ENCODE measurements at regions not wholly inside any gene's neighbourhood (a gene's known extent, or its start where the extent isn't known, plus 50 kb on each side); places are given as distances from the start of the nearest gene placed in this dataset.

- Mint-ChIP-seq H3K36me3 (no peaks in the 10 kb centered on the region), H3K4me3 (no peak overlapping the region), H3K4me1 (no peaks in the 10 kb centered on the region), H3K9me3 (no peaks in the 10 kb centered on the region), H3K27ac (no peak overlapping the region), H3K27me3 (no peaks in the 10 kb centered on the region)
- POLR2A ChIA-PET = no interaction called here
- no peak for DNase-seq
- no peak for ATAC-seq (ENCODE audit: low read depth)
Measured at GRCh38 chr11:26777372-26777808, 55.5 kb upstream of the SLC5A12 start.

GRCh38 chr11:26778000-26778757 is 56.3 kb upstream of the SLC5A12 start:
- H3K4me1 Mint-ChIP-seq = no peaks in the 10 kb centered on the region
- H3K27ac Mint-ChIP-seq = no peak overlapping the region
- no peaks in the 10 kb centered on the region for H3K36me3 Mint-ChIP-seq
- no peaks in the 10 kb centered on the region for H3K9me3 Mint-ChIP-seq
- DNase-seq (no peak), ATAC-seq (ENCODE audit: low read depth) (no peak)
- no peak overlapping the region for H3K4me3 Mint-ChIP-seq
- POLR2A ChIA-PET = no interaction called here
- H3K27me3 Mint-ChIP-seq = no peaks in the 10 kb centered on the region

GRCh38 chr11:26779074-26779865 is 57.4 kb upstream of the SLC5A12 start:
- Mint-ChIP-seq H3K27me3 (no peaks in the 10 kb centered on the region), H3K4me3 (no peak overlapping the region), H3K4me1 (no peaks in the 10 kb centered on the region), H3K9me3 (peaks cover 4% of the 10 kb centered on the region), H3K36me3 (no peaks in the 10 kb centered on the region), H3K27ac (no peak overlapping the region)
- POLR2A ChIA-PET = no interaction called here
- DNase-seq (no peak), ATAC-seq (ENCODE audit: low read depth) (no peak)

DNA sequence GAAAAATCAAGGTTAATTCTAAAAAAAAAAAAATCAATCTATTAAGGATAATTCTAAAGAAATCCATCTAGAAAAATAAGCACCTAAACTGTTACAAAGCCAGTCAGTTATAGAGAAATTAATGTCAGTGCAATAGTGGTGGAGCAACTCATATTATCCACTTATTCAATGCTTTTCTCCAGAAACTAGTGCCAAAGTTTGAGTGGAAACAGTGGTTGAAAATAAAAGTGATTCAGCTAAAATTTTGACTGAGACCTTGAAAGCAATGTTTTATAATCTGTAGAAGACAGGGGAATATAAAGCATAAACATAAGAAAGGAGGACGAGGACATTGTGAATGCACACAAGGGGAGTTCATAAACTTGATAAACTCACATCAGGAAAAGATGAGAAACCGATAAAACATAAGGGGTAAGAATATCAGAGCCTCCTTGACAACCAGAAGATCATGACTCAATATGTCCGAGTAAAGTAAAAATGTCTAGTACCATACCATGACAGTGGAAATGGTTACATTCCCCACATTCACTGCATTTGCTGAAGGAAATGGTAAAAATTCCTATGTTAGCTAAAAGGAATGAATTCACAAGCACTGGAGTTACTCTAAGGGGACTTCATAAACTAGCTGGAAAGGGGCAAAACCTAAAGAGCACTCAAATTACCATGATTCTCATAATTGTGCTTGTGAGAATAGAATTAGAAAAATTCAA is 58.7 kb upstream of the SLC5A12 start:
- no peak overlapping the region for H3K4me3 Mint-ChIP-seq
- H3K36me3 Mint-ChIP-seq = no peaks in the 10 kb centered on the region
- no peak overlapping the region for H3K27ac Mint-ChIP-seq
- POLR2A ChIA-PET = no interaction called here
- no peak for DNase-seq
- H3K4me1 Mint-ChIP-seq = no peaks in the 10 kb centered on the region
- peaks cover 7% of the 10 kb centered on the region for H3K9me3 Mint-ChIP-seq
- no peak for ATAC-seq (ENCODE audit: low read depth)
- H3K27me3 Mint-ChIP-seq = no peaks in the 10 kb centered on the region

GRCh38 chr11:26782220-26782965 is 60.5 kb upstream of the SLC5A12 start:
- no peak overlapping the region for H3K27ac Mint-ChIP-seq
- no peak for ATAC-seq (ENCODE audit: low read depth)
- peaks cover 7% of the 10 kb centered on the region for H3K9me3 Mint-ChIP-seq
- no peak overlapping the region for H3K4me3 Mint-ChIP-seq
- no peak for DNase-seq
- H3K36me3 Mint-ChIP-seq = no peaks in the 10 kb centered on the region
- H3K4me1 Mint-ChIP-seq = no peaks in the 10 kb centered on the region
- no peaks in the 10 kb centered on the region for H3K27me3 Mint-ChIP-seq
- POLR2A ChIA-PET = no interaction called here

DNA sequence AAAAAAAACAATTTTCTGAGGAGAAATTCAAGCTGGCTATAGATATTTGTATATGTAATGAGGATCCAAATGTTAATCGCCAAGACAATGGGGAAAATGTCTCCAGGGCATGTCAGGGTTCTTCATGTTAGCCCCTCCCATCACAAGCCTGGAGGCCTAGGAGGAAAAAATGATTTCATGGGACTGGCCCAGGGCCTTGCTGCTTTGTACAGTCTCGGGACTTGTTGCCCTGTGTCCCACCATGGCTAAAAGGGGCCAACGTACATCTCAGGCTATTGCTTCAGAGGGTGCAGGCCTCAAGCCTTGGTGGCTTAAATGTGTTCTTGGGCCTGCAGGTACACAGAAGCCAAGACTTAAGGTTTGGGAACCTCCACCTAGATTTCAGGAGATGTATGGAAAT is 62.1 kb upstream of the SLC5A12 start:
- H3K9me3 Mint-ChIP-seq = peaks cover 7% of the 10 kb centered on the region
- no peaks in the 10 kb centered on the region for H3K4me1 Mint-ChIP-seq
- H3K36me3 Mint-ChIP-seq = no peaks in the 10 kb centered on the region
- DNase-seq (no peak), ATAC-seq (ENCODE audit: low read depth) (no peak)
- H3K4me3 Mint-ChIP-seq = no peak overlapping the region
- H3K27me3 Mint-ChIP-seq = no peaks in the 10 kb centered on the region
- no peak overlapping the region for H3K27ac Mint-ChIP-seq
- POLR2A ChIA-PET = no interaction called here

DNA sequence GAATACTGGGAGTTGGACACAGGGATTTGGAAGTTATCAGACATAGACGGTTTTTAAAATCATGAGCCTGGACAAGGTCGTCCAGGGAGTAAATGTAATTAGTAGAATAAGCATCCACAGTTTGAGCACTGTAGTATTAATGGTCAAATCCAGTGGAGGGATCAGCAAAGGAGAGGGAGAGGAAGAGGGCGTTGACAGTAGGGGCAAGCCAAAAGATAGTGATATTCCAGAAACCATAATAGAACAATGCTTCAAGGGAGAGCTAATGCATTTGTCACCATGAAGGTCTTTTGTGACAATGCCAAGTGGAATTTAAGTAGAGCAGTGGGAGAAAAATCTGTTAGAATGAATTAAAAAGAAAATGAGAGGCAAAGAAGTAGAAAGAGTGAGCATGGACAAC is 68.9 kb upstream of the SLC5A12 start:
- Mint-ChIP-seq H3K4me1 (no peaks in the 10 kb centered on the region), H3K4me3 (no peak overlapping the region), H3K27me3 (no peaks in the 10 kb centered on the region), H3K36me3 (no peaks in the 10 kb centered on the region), H3K9me3 (no peaks in the 10 kb centered on the region), H3K27ac (no peak overlapping the region)
- ATAC-seq (ENCODE audit: low read depth) = no peak
- DNase-seq = no peak
- POLR2A ChIA-PET = no interaction called here

GRCh38 chr11:26792941-26793340 is 71.1 kb upstream of the SLC5A12 start:
- POLR2A ChIA-PET = no interaction called here
- no peak for DNase-seq
- H3K27ac Mint-ChIP-seq = no peak overlapping the region
- no peak overlapping the region for H3K4me3 Mint-ChIP-seq
- no peak for ATAC-seq (ENCODE audit: low read depth)
- no peaks in the 10 kb centered on the region for H3K36me3 Mint-ChIP-seq
- H3K27me3 Mint-ChIP-seq = no peaks in the 10 kb centered on the region
- H3K9me3 Mint-ChIP-seq = no peaks in the 10 kb centered on the region
- H3K4me1 Mint-ChIP-seq = no peaks in the 10 kb centered on the region

GRCh38 chr11:26793487-26793886 is 71.6 kb upstream of the SLC5A12 start:
- POLR2A ChIA-PET = no interaction called here
- no peaks in the 10 kb centered on the region for H3K4me1 Mint-ChIP-seq
- H3K36me3 Mint-ChIP-seq = no peaks in the 10 kb centered on the region
- no peak overlapping the region for H3K27ac Mint-ChIP-seq
- DNase-seq (no peak), ATAC-seq (ENCODE audit: low read depth) (no peak)
- H3K9me3 Mint-ChIP-seq = no peaks in the 10 kb centered on the region
- no peaks in the 10 kb centered on the region for H3K27me3 Mint-ChIP-seq
- no peak overlapping the region for H3K4me3 Mint-ChIP-seq

DNA sequence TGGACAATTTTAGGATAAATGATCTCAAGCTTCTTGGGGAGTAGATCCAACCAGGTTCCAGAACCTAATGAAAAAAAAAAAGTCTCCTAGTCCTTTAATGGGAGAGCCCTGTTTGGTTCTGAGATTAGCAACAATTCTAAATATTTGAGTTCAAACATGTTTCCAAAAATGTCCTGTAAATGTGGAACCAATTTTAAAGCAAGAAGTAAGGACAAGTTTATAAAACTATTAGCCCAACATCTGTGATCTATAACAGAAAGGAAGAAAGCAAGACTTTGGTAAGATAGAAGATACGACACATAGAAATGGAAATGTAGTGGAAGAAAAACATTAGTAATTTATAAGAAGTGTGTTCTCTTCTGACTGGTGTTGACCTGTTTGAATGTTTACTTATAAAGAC is 79.7 kb upstream of the SLC5A12 start:
- peaks cover 1% of the 10 kb centered on the region for H3K9me3 Mint-ChIP-seq
- no peak overlapping the region for H3K4me3 Mint-ChIP-seq
- no peaks in the 10 kb centered on the region for H3K36me3 Mint-ChIP-seq
- H3K27me3 Mint-ChIP-seq = no peaks in the 10 kb centered on the region
- POLR2A ChIA-PET = no interaction called here
- no peak overlapping the region for H3K27ac Mint-ChIP-seq
- H3K4me1 Mint-ChIP-seq = no peaks in the 10 kb centered on the region
- DNase-seq (no peak), ATAC-seq (ENCODE audit: low read depth) (no peak)

- H3K36me3 Mint-ChIP-seq = no peaks in the 10 kb centered on the region
- no peak for DNase-seq
- H3K27ac Mint-ChIP-seq = no peak overlapping the region
- ATAC-seq (ENCODE audit: low read depth) = no peak
- H3K27me3 Mint-ChIP-seq = no peaks in the 10 kb centered on the region
- POLR2A ChIA-PET = no interaction called here
- H3K9me3 Mint-ChIP-seq = peaks cover 3% of the 10 kb centered on the region
- no peak overlapping the region for H3K4me3 Mint-ChIP-seq
- no peaks in the 10 kb centered on the region for H3K4me1 Mint-ChIP-seq
Measured at GRCh38 chr11:26805001-26805400, 83.1 kb upstream of the SLC5A12 start.

- DNase-seq = no peak
- H3K4me3 Mint-ChIP-seq = no peak overlapping the region
- H3K27ac Mint-ChIP-seq = no peak overlapping the region
- POLR2A ChIA-PET = no interaction called here
- H3K4me1 Mint-ChIP-seq = no peaks in the 10 kb centered on the region
- H3K9me3 Mint-ChIP-seq = peaks cover 1% of the 10 kb centered on the region
- H3K27me3 Mint-ChIP-seq = no peaks in the 10 kb centered on the region
- no peaks in the 10 kb centered on the region for H3K36me3 Mint-ChIP-seq
- ATAC-seq (ENCODE audit: low read depth) = no peak
Measured at GRCh38 chr11:26806219-26806618, 84.4 kb upstream of the SLC5A12 start.

DNA sequence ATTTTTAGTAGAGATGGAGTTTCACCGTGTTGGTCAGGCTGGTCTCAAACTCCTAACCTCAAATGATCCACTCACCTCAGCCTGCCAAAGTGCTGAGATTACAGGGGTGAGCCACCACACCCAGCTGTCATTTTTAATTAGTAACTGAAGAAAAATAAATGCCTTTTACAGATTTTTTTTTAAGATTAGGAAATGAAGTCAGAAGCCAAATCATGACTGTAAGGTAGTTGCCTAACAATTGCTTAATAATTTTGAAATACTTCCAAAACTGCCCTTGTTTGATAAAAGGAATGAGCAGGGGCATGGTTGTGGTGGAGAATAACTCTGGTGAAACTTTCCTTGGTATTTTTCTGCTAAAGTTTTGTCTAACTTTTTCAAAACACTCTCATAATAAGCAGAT is 98.9 kb upstream of the SLC5A12 start:
- POLR2A ChIA-PET = no interaction called here
- no peak for ATAC-seq (ENCODE audit: low read depth)
- no peaks in the 10 kb centered on the region for H3K36me3 Mint-ChIP-seq

More for the DNA sequence above, 98.9 kb upstream of the SLC5A12 start:
- H3K9me3 Mint-ChIP-seq = peaks cover 21% of the 10 kb centered on the region
- no peaks in the 10 kb centered on the region for H3K4me1 Mint-ChIP-seq
- no peak overlapping the region for H3K27ac Mint-ChIP-seq
- no peak overlapping the region for H3K4me3 Mint-ChIP-seq
- H3K27me3 Mint-ChIP-seq = no peaks in the 10 kb centered on the region
- DNase-seq = no peak
